Smooth muscle cell (in vitro differentiated cells): ENCODE measurements at regions not wholly inside any gene's neighbourhood (a gene's known extent, or its start where the extent isn't known, plus 50 kb on each side); places are given as distances from the start of the nearest gene placed in this dataset.

Experiments used
- DNase-seq: peaks from one replicate; lab custom pipeline; 2025; ENCODE audit not compliant: unreplicated experiment; lab: John Stamatoyannopoulos, UW
- H2AFZ ChIP-seq: fragments of 200-600 bp; sonication (generic); 2 replicates; pipeline ENCODE4 v1.6.0; 2016; ENCODE audit warnings: antibody characterized with exemption, low read depth, mild to moderate bottlenecking
- H3F3A ChIP-seq: fragments of 200-600 bp; sonication (generic); 2 replicates; pipeline ENCODE4 v1.6.0; 2017; ENCODE audit warnings: antibody characterized with exemption, low read depth
- H3K27ac ChIP-seq: fragments of 200-600 bp; sonication (generic); 2 replicates; pipeline ENCODE4 v1.5.1; 2016; ENCODE audit warnings: low read depth, mild to moderate bottlenecking
- H3K27me3 ChIP-seq: fragments of 200-600 bp; sonication (generic); 2 replicates; pipeline ENCODE4 v1.6.1; 2016; ENCODE audit warnings: low read depth, mild to moderate bottlenecking
- H3K36me3 ChIP-seq: fragments of 200-600 bp; sonication (generic); 2 replicates; pipeline ENCODE4 v1.5.1; 2016; ENCODE audit warnings: low read depth
- H3K4me1 ChIP-seq: fragments of 200-600 bp; sonication (generic); 2 replicates; pipeline ENCODE4 v1.5.1; 2016; ENCODE audit warnings: low read depth
- H3K4me2 ChIP-seq: fragments of 200-600 bp; sonication (generic); 2 replicates; pipeline ENCODE4 v1.6.0; 2016; ENCODE audit warnings: mild to moderate bottlenecking
- H3K4me3 ChIP-seq: fragments of 200-600 bp; sonication (generic); 2 replicates; pipeline ENCODE4 v1.5.1; 2016; ENCODE audit warnings: mild to moderate bottlenecking
- H3K79me2 ChIP-seq: fragments of 200-600 bp; sonication (generic); 2 replicates; pipeline ENCODE4 v1.6.0; 2016; ENCODE audit warnings: low read depth, mild to moderate bottlenecking
- H3K9ac ChIP-seq: fragments of 200-600 bp; sonication (generic); 2 replicates; pipeline ENCODE4 v1.6.0; 2016; ENCODE audit warnings: low read depth
- H3K9me3 ChIP-seq: fragments of 200-600 bp; sonication (generic); replicated peaks from 2 replicates; pipeline ENCODE4 v1.5.1; 2016; ENCODE audit warnings: low read depth
- H4K20me1 ChIP-seq: fragments of 200-600 bp; sonication (generic); 2 replicates; pipeline ENCODE4 v1.6.0; 2016; ENCODE audit warnings: low read depth
- WGBS: methylation state at CpG from one replicate; pipeline ENCODE4 v1.1.7; 2016; ENCODE audit warnings: low lambda C conversion rate; 5-methylcytosine and 5-hydroxymethylcytosine counted together
- TF ChIP-seq, protein P1 (sequence below): fragments of 200-600 bp; sonication (generic); IDR thresholded peaks from 2 replicates; pipeline ENCODE4 v1.5.1; 2017; ENCODE audit warnings: borderline replicate concordance, mild to moderate bottlenecking, antibody characterized with exemption; ENCODE audit not compliant: insufficient read depth, poor library complexity, severe bottlenecking

DNA sequence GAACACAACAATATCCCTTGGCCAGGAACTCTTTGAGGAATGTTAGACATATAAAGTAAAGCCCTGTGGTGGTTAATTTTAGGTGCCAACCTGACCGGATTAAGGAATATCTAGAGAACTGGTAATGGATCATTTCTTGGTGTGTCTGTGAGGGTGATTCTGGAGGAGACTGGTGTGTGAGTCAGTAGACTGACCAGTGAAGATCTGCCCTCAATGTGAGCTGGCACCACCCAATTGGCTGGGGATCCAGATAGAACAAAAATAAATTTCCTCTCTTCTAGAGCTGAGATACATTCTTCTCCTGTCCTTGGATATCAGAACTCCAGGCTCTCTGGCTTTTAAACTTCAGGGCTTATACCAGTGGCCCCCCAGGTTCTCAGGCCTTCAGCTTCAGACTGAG is 56.2 kb upstream of the TNPO1 start:
- TF ChIP-seq, protein P1, sequence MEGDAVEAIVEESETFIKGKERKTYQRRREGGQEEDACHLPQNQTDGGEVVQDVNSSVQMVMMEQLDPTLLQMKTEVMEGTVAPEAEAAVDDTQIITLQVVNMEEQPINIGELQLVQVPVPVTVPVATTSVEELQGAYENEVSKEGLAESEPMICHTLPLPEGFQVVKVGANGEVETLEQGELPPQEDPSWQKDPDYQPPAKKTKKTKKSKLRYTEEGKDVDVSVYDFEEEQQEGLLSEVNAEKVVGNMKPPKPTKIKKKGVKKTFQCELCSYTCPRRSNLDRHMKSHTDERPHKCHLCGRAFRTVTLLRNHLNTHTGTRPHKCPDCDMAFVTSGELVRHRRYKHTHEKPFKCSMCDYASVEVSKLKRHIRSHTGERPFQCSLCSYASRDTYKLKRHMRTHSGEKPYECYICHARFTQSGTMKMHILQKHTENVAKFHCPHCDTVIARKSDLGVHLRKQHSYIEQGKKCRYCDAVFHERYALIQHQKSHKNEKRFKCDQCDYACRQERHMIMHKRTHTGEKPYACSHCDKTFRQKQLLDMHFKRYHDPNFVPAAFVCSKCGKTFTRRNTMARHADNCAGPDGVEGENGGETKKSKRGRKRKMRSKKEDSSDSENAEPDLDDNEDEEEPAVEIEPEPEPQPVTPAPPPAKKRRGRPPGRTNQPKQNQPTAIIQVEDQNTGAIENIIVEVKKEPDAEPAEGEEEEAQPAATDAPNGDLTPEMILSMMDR: no peak
- Histone ChIP-seq H4K20me1 (no peaks in the 10 kb centered on the region), H3K4me1 (no peaks in the 10 kb centered on the region), H3K9me3 (no peaks in the 10 kb centered on the region), H3K36me3 (no peaks in the 10 kb centered on the region), H3K4me3 (no peak overlapping the region), H3K4me2 (no peak overlapping the region), H3K9ac (no peak overlapping the region), H2AFZ (no peak overlapping the region), H3K27me3 (no peaks in the 10 kb centered on the region), H3F3A (no peaks in the 10 kb centered on the region), H3K27ac (no peak overlapping the region), H3K79me2 (no peaks in the 10 kb centered on the region)
- WGBS: 72% methylated on average over 1 of the region's 1 CpG
- no peak for DNase-seq

DNA sequence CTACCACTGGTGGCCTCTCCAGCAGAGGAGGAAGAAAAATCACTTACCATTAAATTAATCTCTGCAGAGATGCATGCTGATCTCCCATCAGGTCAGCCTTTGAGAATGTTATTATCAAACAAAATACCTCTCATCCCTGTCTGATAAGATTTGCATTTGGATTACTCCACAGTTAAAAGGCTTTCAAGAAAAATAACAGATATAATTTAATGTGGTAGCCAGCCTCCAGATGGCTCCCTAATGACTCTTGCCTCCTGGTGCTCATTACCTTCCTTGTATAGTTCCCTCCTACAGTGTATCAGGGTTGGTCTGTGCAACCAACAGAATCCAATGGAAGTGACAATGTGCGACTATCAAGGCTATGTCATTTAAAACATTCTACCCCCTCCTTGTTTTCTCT is 63.6 kb upstream of the TNPO1 start:
- Histone ChIP-seq H3K27me3 (no peaks in the 10 kb centered on the region), H3K4me3 (no peak overlapping the region), H3K4me2 (no peak overlapping the region), H3K79me2 (no peaks in the 10 kb centered on the region), H3K36me3 (no peaks in the 10 kb centered on the region), H3K27ac (no peak overlapping the region), H3K9ac (no peak overlapping the region), H3K4me1 (no peaks in the 10 kb centered on the region), H3F3A (no peaks in the 10 kb centered on the region), H4K20me1 (no peaks in the 10 kb centered on the region), H2AFZ (no peak overlapping the region), H3K9me3 (no peaks in the 10 kb centered on the region)
- no peak for DNase-seq
- TF ChIP-seq, protein P1: no peak
- 96% methylated on average over 1 of the region's 1 CpG for WGBS

DNA sequence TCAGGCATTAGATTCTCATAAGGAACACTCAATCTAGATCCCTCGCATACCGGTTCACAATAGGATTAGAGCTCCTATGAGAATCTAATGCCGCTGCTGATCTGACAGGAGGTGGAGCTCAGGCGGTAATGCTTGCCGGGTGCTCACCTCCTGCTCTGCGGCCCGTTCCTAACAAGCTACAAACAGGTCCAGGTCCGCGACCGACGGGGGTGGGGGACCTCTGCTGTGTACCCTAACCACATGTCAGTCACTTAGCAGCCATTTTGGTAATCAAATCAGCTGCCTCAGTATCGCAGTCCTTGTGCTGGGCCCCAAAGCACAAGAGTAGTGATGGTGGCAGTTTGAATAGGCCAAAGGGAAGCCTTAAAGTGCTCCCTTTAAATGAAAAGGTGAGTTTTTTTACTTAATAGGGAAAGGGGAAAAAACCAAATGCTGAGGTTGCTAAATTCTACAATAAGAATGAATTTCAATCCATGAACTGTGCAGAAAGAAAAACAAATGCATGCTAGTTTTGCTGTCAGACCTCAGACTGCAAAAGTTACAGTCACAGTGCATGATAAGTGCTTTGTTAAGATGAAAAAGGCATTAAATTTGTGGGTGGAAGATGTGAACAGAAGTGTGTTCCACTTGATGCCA is 67.0 kb upstream of the TNPO1 start:
- no peak overlapping the region for H2AFZ ChIP-seq
- TF ChIP-seq, protein P1: no peak
- H3K79me2 ChIP-seq: no peaks in the 10 kb centered on the region
- H3F3A ChIP-seq: no peaks in the 10 kb centered on the region
- 88% methylated on average over 12 of the region's 12 CpGs for WGBS
- H4K20me1 ChIP-seq: no peaks in the 10 kb centered on the region
- H3K27ac ChIP-seq: no peak overlapping the region
- no peaks in the 10 kb centered on the region for H3K27me3 ChIP-seq
- H3K4me2 ChIP-seq: no peak overlapping the region
- no peak overlapping the region for H3K4me3 ChIP-seq
- no peak for DNase-seq
- no peaks in the 10 kb centered on the region for H3K4me1 ChIP-seq
- no peaks in the 10 kb centered on the region for H3K36me3 ChIP-seq
- no peak overlapping the region for H3K9ac ChIP-seq
- H3K9me3 ChIP-seq: no peaks in the 10 kb centered on the region

DNA sequence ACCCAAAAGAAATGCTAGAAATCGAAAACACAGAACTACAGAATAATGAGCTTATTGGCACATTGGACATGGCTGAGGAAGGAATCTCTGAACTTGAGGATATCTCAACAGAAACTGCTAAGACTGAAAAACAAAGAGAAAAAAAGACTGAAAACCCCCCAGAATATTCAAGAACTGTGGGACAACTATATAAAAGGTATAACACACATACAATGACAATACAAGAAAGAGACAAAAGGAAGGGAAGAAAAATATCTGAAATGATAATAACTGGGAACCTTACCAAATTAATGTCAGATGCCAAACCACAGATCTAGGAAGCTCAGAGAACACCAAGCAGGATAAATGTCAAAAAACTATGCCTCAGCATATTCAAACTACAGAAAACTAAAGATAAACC is 68.6 kb upstream of the TNPO1 start:
- no peak for DNase-seq
- H3K79me2 ChIP-seq: no peaks in the 10 kb centered on the region
- no peaks in the 10 kb centered on the region for H3K4me1 ChIP-seq
- H3F3A ChIP-seq: no peaks in the 10 kb centered on the region
- H3K4me3 ChIP-seq: no peak overlapping the region
- no peaks in the 10 kb centered on the region for H3K27me3 ChIP-seq
- no peak overlapping the region for H3K9ac ChIP-seq
- no peak overlapping the region for H3K27ac ChIP-seq
- H4K20me1 ChIP-seq: no peaks in the 10 kb centered on the region
- WGBS: 89% methylated on average over 1 of the region's 1 CpG
- no peaks in the 10 kb centered on the region for H3K36me3 ChIP-seq
- TF ChIP-seq, protein P1: no peak
- H3K9me3 ChIP-seq: no peaks in the 10 kb centered on the region
- H2AFZ ChIP-seq: no peak overlapping the region
- H3K4me2 ChIP-seq: no peak overlapping the region
